HUES64 (cell line): ENCODE measurements at regions not wholly inside any gene's neighbourhood (a gene's known extent, or its start where the extent isn't known, plus 50 kb on each side); places are given as distances from the start of the nearest gene placed in this dataset.

Experiments used
- H3K27ac ChIP-seq: 2 replicates; pipeline ENCODE4 v1.7.0; 2013; ENCODE audit warnings: low read depth, low read length, inconsistent platforms
- H3K27me3 ChIP-seq: 2 replicates; pipeline ENCODE4 v1.6.1; 2013; ENCODE audit warnings: mild to moderate bottlenecking, low read length; ENCODE audit not compliant: insufficient read depth
- H3K36me3 ChIP-seq: 2 replicates; pipeline ENCODE4 v1.6.1; 2013; ENCODE audit warnings: mild to moderate bottlenecking, low read length; ENCODE audit not compliant: insufficient read depth
- H3K4me1 ChIP-seq: 2 replicates; pipeline ENCODE4 v1.6.1; 2013; ENCODE audit warnings: mild to moderate bottlenecking, low read length, moderate library complexity; ENCODE audit not compliant: insufficient read depth
- H3K4me3 ChIP-seq: 2 replicates; pipeline ENCODE4 v1.5.1; 2013; ENCODE audit warnings: mild to moderate bottlenecking, low read length, moderate library complexity
- H3K9ac ChIP-seq: 2 replicates; pipeline ENCODE4 v1.6.1; 2013; ENCODE audit warnings: mild to moderate bottlenecking, low read depth, low read length
- H3K9me3 ChIP-seq: 2 replicates; pipeline ENCODE4 v1.6.1; 2013; ENCODE audit warnings: low read depth, low read length; ENCODE audit not compliant: insufficient read depth
- WGBS: fragments of 150-250, 120-280 bp; methylation state at CpG from one replicate; pipeline ENCODE4 v1.1.7; 2013; ENCODE audit warnings: missing lambda C conversion rate; 5-methylcytosine and 5-hydroxymethylcytosine counted together

GRCh38 chr16:66289051-66289680 lies 77.3 kb upstream of the CDH5 start:
- no peaks in the 10 kb centered on the region for H3K9me3 ChIP-seq
- H3K9ac ChIP-seq: no peak overlapping the region
- WGBS: 96% methylated on average over 11 of the region's 15 CpGs
- no peak overlapping the region for H3K4me3 ChIP-seq
- H3K4me1 ChIP-seq: no peaks in the 10 kb centered on the region
- H3K27me3 ChIP-seq: no peaks in the 10 kb centered on the region
- no peak overlapping the region for H3K27ac ChIP-seq
- no peaks in the 10 kb centered on the region for H3K36me3 ChIP-seq

- Histone ChIP-seq H3K36me3 (no peaks in the 10 kb centered on the region), H3K4me3 (no peak overlapping the region), H3K9me3 (no peaks in the 10 kb centered on the region), H3K4me1 (no peaks in the 10 kb centered on the region), H3K27ac (no peak overlapping the region), H3K27me3 (no peaks in the 10 kb centered on the region), H3K9ac (no peak overlapping the region)
- 95% methylated on average over 2 of the region's 2 CpGs for WGBS
These were observed 78.6 kb upstream of the CDH5 start for GRCh38 chr16:66287926-66288325.

- Histone ChIP-seq H3K9ac (no peak overlapping the region), H3K4me1 (no peaks in the 10 kb centered on the region), H3K27ac (no peak overlapping the region), H3K4me3 (no peak overlapping the region), H3K36me3 (no peaks in the 10 kb centered on the region), H3K27me3 (no peaks in the 10 kb centered on the region), H3K9me3 (no peaks in the 10 kb centered on the region)
- WGBS: 82% methylated on average over 2 of the region's 2 CpGs
These were observed 79.1 kb upstream of the CDH5 start for GRCh38 chr16:66287416-66287815.

GRCh38 chr16:66286527-66286926 lies 80.0 kb upstream of the CDH5 start:
- WGBS: 94% methylated on average over 9 of the region's 9 CpGs
- Histone ChIP-seq H3K36me3 (no peaks in the 10 kb centered on the region), H3K27me3 (no peaks in the 10 kb centered on the region), H3K4me1 (no peaks in the 10 kb centered on the region), H3K9ac (no peak overlapping the region), H3K27ac (no peak overlapping the region), H3K9me3 (no peaks in the 10 kb centered on the region), H3K4me3 (no peak overlapping the region)

GRCh38 chr16:66278604-66279262 lies 87.8 kb upstream of the CDH5 start:
- H3K27ac ChIP-seq: no peak overlapping the region
- no peaks in the 10 kb centered on the region for H3K36me3 ChIP-seq
- peaks cover 4% of the 10 kb centered on the region; the same call in 1 of the 2 replicates for H3K9me3 ChIP-seq
- no peak overlapping the region for H3K4me3 ChIP-seq
- H3K9ac ChIP-seq: no peak overlapping the region
- WGBS: 91% methylated on average over 1 of the region's 1 CpG
- H3K27me3 ChIP-seq: no peaks in the 10 kb centered on the region
- H3K4me1 ChIP-seq: peaks cover 13% of the 10 kb centered on the region; the same call in 1 of the 2 replicates

- WGBS: 89% methylated on average over 2 of the region's 2 CpGs
- H3K27ac ChIP-seq: no peak overlapping the region
- peaks cover 4% of the 10 kb centered on the region; the same call in 1 of the 2 replicates for H3K9me3 ChIP-seq
- H3K27me3 ChIP-seq: no peaks in the 10 kb centered on the region
- H3K36me3 ChIP-seq: no peaks in the 10 kb centered on the region
- no peak overlapping the region for H3K4me3 ChIP-seq
- no peak overlapping the region for H3K9ac ChIP-seq
- H3K4me1 ChIP-seq: peaks cover 13% of the 10 kb centered on the region; the same call in 1 of the 2 replicates
These were observed 88.4 kb upstream of the CDH5 start for GRCh38 chr16:66278111-66278531.

GRCh38 chr16:66277311-66278070 lies 89.0 kb upstream of the CDH5 start:
- Histone ChIP-seq H3K9me3 (peaks cover 4% of the 10 kb centered on the region; the same call in 1 of the 2 replicates), H3K27ac (no peak overlapping the region), H3K36me3 (no peaks in the 10 kb centered on the region), H3K4me3 (no peak overlapping the region), H3K4me1 (peaks cover 13% of the 10 kb centered on the region; the same call in 1 of the 2 replicates), H3K27me3 (no peaks in the 10 kb centered on the region), H3K9ac (no peak overlapping the region)
- 84% methylated on average over 6 of the region's 6 CpGs for WGBS

GRCh38 chr16:66275775-66276428 lies 90.6 kb upstream of the CDH5 start:
- Histone ChIP-seq H3K27me3 (peaks cover 11% of the 10 kb centered on the region), H3K27ac (no peak overlapping the region), H3K36me3 (no peaks in the 10 kb centered on the region), H3K4me1 (peaks cover 13% of the 10 kb centered on the region), H3K4me3 (no peak overlapping the region), H3K9me3 (peaks cover 4% of the 10 kb centered on the region; the same call in 1 of the 2 replicates), H3K9ac (no peak overlapping the region)
- 22% methylated on average over 6 of the region's 6 CpGs for WGBS

- Histone ChIP-seq H3K27ac (no peak overlapping the region), H3K4me1 (peaks cover 13% of the 10 kb centered on the region), H3K9ac (no peak overlapping the region), H3K4me3 (no peak overlapping the region), H3K36me3 (no peaks in the 10 kb centered on the region), H3K27me3 (peaks cover 12% of the 10 kb centered on the region), H3K9me3 (no peaks in the 10 kb centered on the region)
- WGBS: 89% methylated on average over 9 of the region's 9 CpGs
These were observed 92.0 kb upstream of the CDH5 start for GRCh38 chr16:66274335-66275110.

- Histone ChIP-seq H3K4me3 (no peak overlapping the region), H3K4me1 (peaks cover 13% of the 10 kb centered on the region), H3K27ac (no peak overlapping the region), H3K9me3 (no peaks in the 10 kb centered on the region), H3K9ac (no peak overlapping the region), H3K36me3 (no peaks in the 10 kb centered on the region), H3K27me3 (peaks cover 17% of the 10 kb centered on the region)
- WGBS: 93% methylated on average over 8 of the region's 8 CpGs
These were observed 92.7 kb upstream of the CDH5 start for GRCh38 chr16:66273644-66274334.
